Brain microvascular endothelial cell (primary cell): ENCODE measurements at regions not wholly inside any gene's neighbourhood (a gene's known extent, or its start where the extent isn't known, plus 50 kb on each side); places are given as distances from the start of the nearest gene placed in this dataset.

Experiments
- DNase-seq: peaks from one replicate; pipeline ENCODE4 v3.0.0-alpha.2; 2020
- H3K27ac ChIP-seq: fragments of 250-450 bp; sonication (Bioruptor Pico); 2 replicates; pipeline ENCODE4 v1.5.1; 2020; ENCODE audit warnings: mild to moderate bottlenecking, moderate library complexity
- H3K27me3 ChIP-seq: fragments of 250-450 bp; sonication (Bioruptor Pico); replicated peaks from 2 replicates; pipeline ENCODE4 v1.5.1; 2020; ENCODE audit warnings: mild to moderate bottlenecking
- H3K36me3 ChIP-seq: fragments of 250-450 bp; sonication (Bioruptor Pico); replicated peaks from 2 replicates; pipeline ENCODE4 v1.5.1; 2020; ENCODE audit warnings: mild to moderate bottlenecking
- H3K4me3 ChIP-seq: 2 replicates; pipeline ENCODE4 v1.5.1; 2011; ENCODE audit warnings: low read depth, mild to moderate bottlenecking, control low read depth, low read length, moderate library complexity
- in situ Hi-C: cut with HindIII; loops from 2 replicates; pipeline ENCODE4 v1.10.0; 2017; ENCODE audit warnings: low sequenced_read_pairs, low pct_ligation_motif_present
- TF ChIP-seq, protein P1 (sequence below): IDR thresholded peaks from 2 replicates; pipeline ENCODE4 v1.5.1; 2011; ENCODE audit warnings: low read depth, mild to moderate bottlenecking, moderate library complexity, low read length, control low read depth, inconsistent platforms; ENCODE audit errors: missing control alignments

DNA sequence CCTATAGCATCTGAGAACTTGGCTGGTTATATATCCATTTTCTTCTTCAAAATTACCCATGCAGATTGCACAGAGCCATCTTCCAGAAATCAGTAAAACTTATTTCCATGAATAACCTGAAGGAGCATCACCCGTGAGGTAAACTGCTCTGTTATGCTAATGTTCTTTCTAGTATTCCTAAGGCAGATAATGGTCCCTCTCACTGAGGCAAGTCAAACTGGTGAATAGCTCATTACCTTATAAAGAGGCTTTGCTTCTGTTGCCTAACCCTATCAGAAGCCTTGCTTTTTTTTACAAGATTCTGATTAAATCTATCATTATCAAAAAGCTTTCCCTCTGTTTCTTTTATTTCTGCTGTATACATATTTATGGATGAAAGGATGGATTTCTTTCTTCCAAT, 307.6 kb upstream of the FLRT2 start:
- H3K36me3 ChIP-seq: no peaks in the 10 kb centered on the region
- in situ Hi-C loops: no loop called here
- H3K27ac ChIP-seq: no peak overlapping the region
- DNase-seq: no peak
- H3K27me3 ChIP-seq: no peaks in the 10 kb centered on the region
- TF ChIP-seq, protein P1, sequence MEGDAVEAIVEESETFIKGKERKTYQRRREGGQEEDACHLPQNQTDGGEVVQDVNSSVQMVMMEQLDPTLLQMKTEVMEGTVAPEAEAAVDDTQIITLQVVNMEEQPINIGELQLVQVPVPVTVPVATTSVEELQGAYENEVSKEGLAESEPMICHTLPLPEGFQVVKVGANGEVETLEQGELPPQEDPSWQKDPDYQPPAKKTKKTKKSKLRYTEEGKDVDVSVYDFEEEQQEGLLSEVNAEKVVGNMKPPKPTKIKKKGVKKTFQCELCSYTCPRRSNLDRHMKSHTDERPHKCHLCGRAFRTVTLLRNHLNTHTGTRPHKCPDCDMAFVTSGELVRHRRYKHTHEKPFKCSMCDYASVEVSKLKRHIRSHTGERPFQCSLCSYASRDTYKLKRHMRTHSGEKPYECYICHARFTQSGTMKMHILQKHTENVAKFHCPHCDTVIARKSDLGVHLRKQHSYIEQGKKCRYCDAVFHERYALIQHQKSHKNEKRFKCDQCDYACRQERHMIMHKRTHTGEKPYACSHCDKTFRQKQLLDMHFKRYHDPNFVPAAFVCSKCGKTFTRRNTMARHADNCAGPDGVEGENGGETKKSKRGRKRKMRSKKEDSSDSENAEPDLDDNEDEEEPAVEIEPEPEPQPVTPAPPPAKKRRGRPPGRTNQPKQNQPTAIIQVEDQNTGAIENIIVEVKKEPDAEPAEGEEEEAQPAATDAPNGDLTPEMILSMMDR: no peak
- H3K4me3 ChIP-seq: no peak overlapping the region

DNA sequence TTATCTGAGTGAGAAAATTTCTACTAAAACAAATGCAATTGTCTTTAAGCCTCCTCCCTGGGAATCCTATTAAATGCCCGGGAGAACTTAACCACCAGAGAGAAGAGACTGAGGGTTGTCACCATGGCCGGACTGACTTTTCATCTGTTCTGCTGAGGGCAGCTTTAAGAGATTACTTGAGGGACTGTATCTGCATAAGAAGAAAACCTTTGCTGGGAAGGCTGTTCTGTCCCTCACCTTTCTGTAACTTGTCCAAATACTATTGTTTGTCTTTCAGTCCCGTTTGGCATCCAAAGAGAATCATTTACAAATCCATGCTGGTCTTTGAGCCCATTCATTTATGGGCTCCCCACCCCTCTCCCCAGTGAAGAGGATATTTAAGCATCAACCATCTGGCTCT, 306.3 kb upstream of the FLRT2 start:
- DNase-seq: no peak
- TF ChIP-seq, protein P1: no peak
- in situ Hi-C loops: no loop called here
- Histone ChIP-seq H3K4me3 (no peak overlapping the region), H3K27me3 (no peaks in the 10 kb centered on the region), H3K27ac (no peak overlapping the region), H3K36me3 (no peaks in the 10 kb centered on the region)

DNA sequence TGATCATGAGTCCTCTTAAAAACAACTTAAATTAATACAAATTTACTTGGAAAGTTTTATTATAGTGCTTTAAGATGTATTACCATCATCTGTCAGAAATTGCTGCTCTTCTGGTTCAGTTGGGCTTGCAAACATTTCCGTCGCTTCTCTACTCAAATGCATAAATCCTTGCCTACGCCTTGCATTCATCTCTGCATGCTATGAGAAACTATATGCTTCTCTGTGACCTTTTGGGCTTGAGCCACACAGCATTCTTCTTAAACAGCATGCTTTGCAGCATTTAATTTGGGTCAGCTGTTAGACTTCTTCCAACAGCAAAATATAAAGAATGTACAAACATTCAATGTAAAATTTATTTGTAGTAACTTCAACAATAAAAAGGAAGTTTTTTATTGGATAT, 305.7 kb upstream of the FLRT2 start:
- Histone ChIP-seq H3K4me3 (no peak overlapping the region), H3K27ac (no peak overlapping the region), H3K27me3 (no peaks in the 10 kb centered on the region), H3K36me3 (no peaks in the 10 kb centered on the region)
- no peak for DNase-seq
- TF ChIP-seq, protein P1: no peak
- in situ Hi-C loops: no loop called here

DNA sequence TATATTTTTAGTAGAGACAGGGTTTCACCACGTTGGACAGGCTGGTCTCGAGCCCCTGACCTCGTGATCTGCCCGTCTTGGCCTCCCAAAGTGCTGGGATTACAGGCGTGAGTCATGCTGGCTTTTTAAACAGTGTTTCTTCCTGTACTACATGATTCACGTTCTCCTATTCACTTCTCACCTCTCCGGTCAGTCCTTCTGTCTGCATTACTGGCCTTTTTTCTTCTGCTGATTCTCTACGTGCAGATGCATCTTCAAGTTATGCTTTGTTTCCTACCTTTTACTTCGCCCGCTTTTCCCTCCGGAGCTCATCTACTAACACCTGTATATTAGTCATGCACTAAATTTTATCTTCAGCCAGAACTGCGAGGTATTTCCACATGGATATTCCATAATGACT, 296.2 kb upstream of the FLRT2 start:
- TF ChIP-seq, protein P1: no peak
- Histone ChIP-seq H3K36me3 (no peaks in the 10 kb centered on the region), H3K27me3 (no peaks in the 10 kb centered on the region), H3K4me3 (no peak overlapping the region), H3K27ac (no peak overlapping the region)
- in situ Hi-C loops: no loop called here
- DNase-seq: peak; percentile 71

DNA sequence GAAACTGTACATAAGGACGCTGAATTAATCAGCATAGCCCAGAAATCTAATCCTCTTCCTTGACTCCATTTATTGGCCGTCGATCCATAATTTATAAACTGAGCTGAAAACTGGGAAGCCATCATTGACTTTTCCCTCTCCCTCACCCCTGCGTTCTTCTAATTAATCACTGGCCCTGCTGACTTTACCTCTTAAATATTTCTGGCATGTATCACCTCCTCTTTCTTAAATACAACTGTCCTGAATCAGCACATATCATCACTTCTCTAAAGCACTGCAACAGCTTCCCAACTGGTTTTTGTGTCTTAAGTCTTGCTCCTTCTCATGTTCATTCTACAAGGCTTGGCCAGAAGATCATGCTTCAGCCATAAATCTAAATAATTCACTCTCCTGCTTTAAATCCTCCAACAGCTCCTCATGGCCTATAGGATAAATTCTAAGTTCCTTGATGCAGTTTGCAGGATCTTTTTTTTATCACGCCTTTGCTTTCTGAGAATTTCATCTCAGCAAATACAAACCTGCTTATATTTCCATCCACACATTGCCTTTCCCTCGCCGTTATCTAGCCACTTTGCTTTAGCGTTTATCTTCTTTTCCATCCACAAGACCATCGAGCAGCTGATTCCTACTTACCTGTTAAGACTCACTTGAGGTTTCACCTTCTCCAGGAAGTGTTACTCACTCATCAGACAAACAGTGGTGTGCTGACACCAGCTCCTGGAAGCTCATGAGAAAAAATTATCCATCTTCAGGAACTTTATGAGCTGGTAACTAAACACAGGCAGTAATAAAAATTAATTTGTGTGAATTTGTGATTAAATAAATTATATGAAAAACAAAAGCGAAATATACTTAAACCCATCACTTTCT, 295.6 kb upstream of the FLRT2 start:
- in situ Hi-C loops: no loop called here
- Histone ChIP-seq H3K27ac (no peak overlapping the region), H3K36me3 (no peaks in the 10 kb centered on the region), H3K27me3 (no peaks in the 10 kb centered on the region), H3K4me3 (no peak overlapping the region)
- peak; percentile 23 for DNase-seq
- TF ChIP-seq, protein P1: no peak

DNA sequence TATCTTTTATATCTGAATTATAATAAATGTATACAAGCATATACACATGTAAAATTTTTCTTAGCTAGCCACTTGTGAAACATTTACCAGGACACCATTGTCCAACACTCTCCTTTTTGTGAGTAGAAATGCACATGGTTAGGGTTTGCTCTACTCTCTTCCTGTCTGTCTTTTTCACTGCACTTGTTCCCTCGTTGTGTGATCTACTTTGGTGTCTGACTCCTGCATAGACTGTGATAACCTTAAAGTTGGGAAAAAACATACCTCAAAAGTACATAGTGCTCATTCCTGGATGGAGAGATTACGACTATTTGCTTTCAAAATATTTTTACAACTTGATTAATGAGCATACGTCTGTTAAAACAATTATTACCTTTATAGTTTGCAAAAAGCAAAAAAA, 294.1 kb upstream of the FLRT2 start:
- Histone ChIP-seq H3K27me3 (no peaks in the 10 kb centered on the region), H3K4me3 (no peak overlapping the region), H3K27ac (no peak overlapping the region), H3K36me3 (no peaks in the 10 kb centered on the region)
- TF ChIP-seq, protein P1: no peak
- in situ Hi-C loops: no loop called here
- no peak for DNase-seq
